ENCODE measurements at regions not wholly inside any gene's neighbourhood (a gene's known extent, or its start where the extent isn't known, plus 50 kb on each side); places are given as distances from the start of the nearest gene placed in this dataset.

DNA sequence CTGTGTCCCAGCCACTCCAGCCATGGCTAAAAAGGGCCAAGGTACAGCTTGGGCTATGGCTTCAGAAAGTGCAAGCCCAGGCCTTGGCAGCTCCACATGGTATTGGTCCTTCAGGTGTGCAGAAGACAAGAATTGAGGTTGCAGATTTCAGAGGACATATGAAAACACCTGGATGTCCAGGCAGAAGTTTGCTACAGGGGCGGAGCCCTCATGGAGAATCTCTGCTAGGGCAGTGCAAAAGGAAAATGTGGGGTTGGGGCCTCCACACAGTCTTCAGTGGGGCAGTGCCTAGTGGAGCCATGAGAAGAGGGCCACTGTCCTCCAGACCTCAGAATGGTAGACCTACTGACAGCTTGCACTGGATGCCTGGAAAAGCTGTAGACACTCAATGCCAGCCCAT, 1074.1 kb downstream of the JRKL start:
- ChIA-PET CTCF (no interaction called here), POLR2A (ENCODE audit: low non-redundant PET) (no interaction called here)
- TF ChIP-seq, protein P1, sequence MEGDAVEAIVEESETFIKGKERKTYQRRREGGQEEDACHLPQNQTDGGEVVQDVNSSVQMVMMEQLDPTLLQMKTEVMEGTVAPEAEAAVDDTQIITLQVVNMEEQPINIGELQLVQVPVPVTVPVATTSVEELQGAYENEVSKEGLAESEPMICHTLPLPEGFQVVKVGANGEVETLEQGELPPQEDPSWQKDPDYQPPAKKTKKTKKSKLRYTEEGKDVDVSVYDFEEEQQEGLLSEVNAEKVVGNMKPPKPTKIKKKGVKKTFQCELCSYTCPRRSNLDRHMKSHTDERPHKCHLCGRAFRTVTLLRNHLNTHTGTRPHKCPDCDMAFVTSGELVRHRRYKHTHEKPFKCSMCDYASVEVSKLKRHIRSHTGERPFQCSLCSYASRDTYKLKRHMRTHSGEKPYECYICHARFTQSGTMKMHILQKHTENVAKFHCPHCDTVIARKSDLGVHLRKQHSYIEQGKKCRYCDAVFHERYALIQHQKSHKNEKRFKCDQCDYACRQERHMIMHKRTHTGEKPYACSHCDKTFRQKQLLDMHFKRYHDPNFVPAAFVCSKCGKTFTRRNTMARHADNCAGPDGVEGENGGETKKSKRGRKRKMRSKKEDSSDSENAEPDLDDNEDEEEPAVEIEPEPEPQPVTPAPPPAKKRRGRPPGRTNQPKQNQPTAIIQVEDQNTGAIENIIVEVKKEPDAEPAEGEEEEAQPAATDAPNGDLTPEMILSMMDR (conservative IDR thresholded peaks at IDR 0.05; ENCODE audit: low read depth), result no peak
- no peak overlapping the region for H3K27ac ChIP-seq
- DNase-seq (ENCODE audit: low spot score), result no peak

DNA sequence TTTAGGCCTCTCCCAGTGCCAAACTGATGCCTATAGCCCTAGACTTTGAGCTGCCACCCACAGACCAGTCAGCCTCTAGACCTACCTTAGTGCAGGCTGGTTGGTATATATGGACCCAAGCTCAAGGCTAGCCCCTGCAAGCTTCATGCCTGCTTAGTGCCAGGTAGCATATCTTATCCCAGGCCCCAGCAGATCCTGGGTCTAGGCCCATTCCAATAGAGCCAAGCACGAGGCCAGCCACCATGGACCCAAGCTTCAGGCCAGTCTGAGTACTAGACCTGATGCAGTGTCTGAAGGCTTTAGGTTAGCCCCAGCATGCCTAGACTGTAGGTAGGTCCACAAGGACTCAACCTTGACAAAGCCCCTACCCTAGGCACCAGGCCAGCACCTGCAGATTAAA, 1081.7 kb downstream of the JRKL start:
- no peak overlapping the region for H3K27ac ChIP-seq
- POLR2A ChIA-PET (ENCODE audit: low non-redundant PET), result no interaction called here
- DNase-seq (ENCODE audit: low spot score), result no peak
- TF ChIP-seq, protein P1 (conservative IDR thresholded peaks at IDR 0.05; ENCODE audit: low read depth), result no peak
- CTCF ChIA-PET, result no interaction called here

DNA sequence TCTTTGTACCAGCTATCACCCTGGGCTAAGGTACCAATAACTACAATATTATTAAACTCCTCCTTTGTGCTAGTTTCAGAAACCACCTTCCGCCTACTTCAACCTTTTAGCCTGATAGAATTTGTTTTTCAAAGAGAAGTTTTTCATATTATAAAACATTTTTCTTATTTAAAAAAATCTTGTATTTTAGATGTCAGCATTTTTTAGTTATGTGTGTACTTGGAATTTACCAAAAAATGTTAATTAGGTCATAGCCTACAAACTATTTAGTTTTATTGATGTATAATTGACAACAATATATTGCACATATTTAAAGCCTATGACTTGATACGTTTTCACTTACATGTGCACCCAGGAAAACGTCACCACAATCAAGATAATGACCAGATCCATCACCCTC, 1097.6 kb downstream of the JRKL start:
- POLR2A ChIA-PET (ENCODE audit: low non-redundant PET), result no interaction called here
- TF ChIP-seq, protein P1 (conservative IDR thresholded peaks at IDR 0.05; ENCODE audit: low read depth), result no peak
- no peak overlapping the region for H3K27ac ChIP-seq
- CTCF ChIA-PET, result no interaction called here
- no peak for DNase-seq (ENCODE audit: low spot score)

DNA sequence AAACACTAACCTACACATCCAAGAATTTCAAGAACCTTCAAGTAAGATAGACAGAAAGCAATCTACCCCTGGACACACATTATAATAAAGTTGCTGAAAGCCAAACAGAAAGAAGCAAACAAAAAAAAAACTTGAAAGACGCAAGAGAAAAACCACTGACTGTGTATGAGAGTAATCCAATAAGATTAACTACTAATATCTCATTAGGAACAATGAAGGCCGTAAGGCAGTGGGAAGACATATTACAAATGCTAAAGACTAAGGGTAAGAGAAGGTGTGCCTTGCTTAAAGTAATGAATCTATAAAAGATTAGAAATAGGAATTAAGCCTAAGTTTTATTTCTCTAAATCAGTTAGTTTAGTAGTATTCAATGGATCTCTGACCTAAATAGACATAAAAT, 1109.1 kb downstream of the JRKL start:
- POLR2A ChIA-PET (ENCODE audit: low non-redundant PET), result no interaction called here
- TF ChIP-seq, protein P1 (conservative IDR thresholded peaks at IDR 0.05; ENCODE audit: low read depth), result no peak
- CTCF ChIA-PET, result no interaction called here
- H3K27ac ChIP-seq, result no peak overlapping the region
- no peak for DNase-seq (ENCODE audit: low spot score)

DNA sequence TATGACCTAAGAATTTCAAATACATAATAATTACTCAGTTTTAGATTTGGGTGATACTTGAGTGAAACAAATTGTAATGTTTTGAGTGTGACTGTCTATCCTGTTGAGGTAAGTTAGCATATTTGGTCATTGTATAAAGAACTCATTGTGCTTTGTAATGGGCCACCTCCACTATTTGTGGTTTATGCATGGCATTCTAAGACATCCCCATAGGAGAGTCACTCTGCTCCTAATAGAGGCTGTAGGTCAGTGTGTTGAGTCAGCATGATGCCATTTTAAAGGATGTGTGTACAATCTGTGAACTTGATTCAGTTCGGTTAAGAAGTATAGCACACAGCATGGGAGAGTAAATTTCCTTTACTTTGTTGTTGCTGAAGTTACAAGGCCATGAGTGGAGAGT, 1112.4 kb downstream of the JRKL start:
- TF ChIP-seq, protein P1 (conservative IDR thresholded peaks at IDR 0.05; ENCODE audit: low read depth), result no peak
- POLR2A ChIA-PET (ENCODE audit: low non-redundant PET), result no interaction called here

DNA sequence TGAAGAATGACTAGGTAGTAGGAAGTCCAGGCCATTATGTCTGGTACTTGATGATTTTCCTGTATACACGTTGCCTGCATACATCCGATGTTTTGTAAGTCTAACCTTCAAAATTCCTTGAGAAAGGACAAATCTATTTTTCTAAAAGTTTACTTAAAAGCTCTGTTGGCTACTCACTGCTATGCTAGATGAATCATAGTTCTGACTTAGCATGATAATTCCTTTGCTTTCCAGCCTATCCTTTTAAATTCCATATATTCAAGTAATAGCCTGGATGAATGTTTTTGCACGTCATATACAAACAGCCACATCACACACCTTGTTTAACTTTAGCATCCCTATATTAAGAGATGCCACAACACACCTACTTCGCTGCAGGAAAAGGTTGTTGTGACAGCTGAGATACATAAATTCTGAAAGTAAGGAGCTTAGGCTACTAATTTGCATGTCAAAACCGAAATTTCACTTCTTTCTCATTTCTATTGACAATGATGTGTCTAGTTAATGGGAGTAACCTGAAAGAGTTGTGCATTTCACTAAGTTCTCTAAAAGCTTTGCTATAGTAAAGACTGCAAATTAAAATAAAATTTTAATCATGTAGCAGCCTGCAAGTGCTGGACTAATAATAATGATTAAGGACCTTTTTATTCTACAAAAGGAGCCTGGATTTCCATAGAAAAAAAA, 1116.4 kb downstream of the JRKL start:
- DNase-seq (ENCODE audit: low spot score), result no peak
- ChIA-PET POLR2A (ENCODE audit: low non-redundant PET) (no interaction called here), CTCF (interaction anchor here (0.6 kb wide), 1 partner anchor 123 kb away, joined by 3 read pairs; no protein-coding TSS in a partner anchor)
- TF ChIP-seq, protein P1 (conservative IDR thresholded peaks at IDR 0.05; ENCODE audit: low read depth), result no peak
- no peak overlapping the region for H3K27ac ChIP-seq

More for the DNA sequence above, 1112.4 kb downstream of the JRKL start:
- DNase-seq (ENCODE audit: low spot score), result no peak
- CTCF ChIA-PET, result no interaction called here
- no peak overlapping the region for H3K27ac ChIP-seq

All from RWPE1 (cell line).